ENCODE measurements at regions not wholly inside any gene's neighbourhood (a gene's known extent, or its start where the extent isn't known, plus 50 kb on each side); places are given as distances from the start of the nearest gene placed in this dataset.

DNA sequence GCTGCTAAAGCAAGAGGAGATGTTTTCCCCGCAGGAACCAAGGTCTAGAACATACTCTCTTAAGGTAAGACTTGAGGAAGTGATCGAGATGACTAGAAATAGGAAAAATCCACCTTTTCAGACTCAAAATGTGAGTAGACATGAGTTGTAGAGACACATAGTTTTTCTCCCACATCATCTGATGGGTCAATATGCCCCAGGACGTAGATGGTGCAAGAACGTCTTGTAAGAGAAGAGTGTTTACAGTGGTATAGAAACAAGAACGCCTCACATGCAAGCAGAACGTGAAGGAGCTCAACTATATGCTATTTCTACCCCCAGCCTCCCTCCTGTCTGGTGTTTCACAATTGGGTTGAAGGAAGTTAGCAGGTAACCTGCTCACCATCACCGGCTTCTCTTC is 144.0 kb upstream of the BACE2 start:
- TF ChIP-seq POLR2A (IDR thresholded peaks at IDR 0.05; ENCODE audit: low read depth, low read length), result no peak
- no peak for TF ChIP-seq POLR2AphosphoS5 (IDR thresholded peaks at IDR 0.05; ENCODE audit: low read depth, low read length)
- TF ChIP-seq TAF1 (IDR thresholded peaks at IDR 0.05; ENCODE audit: borderline replicate concordance, low read depth, low read length), result no peak
